Panc1 (cell line): ENCODE measurements at regions not wholly inside any gene's neighbourhood (a gene's known extent, or its start where the extent isn't known, plus 50 kb on each side); places are given as distances from the start of the nearest gene placed in this dataset.

Source experiments
- CTCF ChIP-seq: fragments of 450-650 bp; IDR thresholded peaks from 2 replicates; pipeline ENCODE4 v1.5.1; 2017; ENCODE audit warnings: mild to moderate bottlenecking
- POLR2AphosphoS5 ChIP-seq: IDR thresholded peaks from 2 replicates; pipeline ENCODE4 v1.6.1; 2012; ENCODE audit warnings: mild to moderate bottlenecking, low read depth, low read length, moderate library complexity

GRCh38 chr22:40107244-40107643, 70.5 kb upstream of the TNRC6B start:
- no peak for TF ChIP-seq CTCF
- TF ChIP-seq POLR2AphosphoS5 = no peak
